ENCODE measurements at regions not wholly inside any gene's neighbourhood (a gene's known extent, or its start where the extent isn't known, plus 50 kb on each side); places are given as distances from the start of the nearest gene placed in this dataset.

DNA sequence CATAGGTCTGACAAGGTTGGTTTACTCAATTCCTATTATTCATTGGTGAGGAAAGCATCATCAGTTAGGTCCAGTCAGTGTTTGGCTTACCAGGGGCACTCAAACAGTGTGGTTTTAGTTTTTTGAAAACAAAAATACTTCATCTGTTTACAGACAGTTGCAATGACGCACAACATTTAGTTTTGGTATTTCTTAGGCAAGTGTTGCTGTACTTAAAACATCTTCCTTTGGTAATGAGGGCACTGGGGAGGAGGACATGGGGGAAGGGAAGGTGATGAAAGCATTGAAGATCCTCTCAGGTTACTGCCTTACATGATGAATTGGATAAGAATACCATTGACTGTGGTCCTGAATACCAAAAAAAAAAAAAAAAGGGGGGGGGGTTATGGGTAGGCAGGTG, 93.7 kb upstream of the MAOA start:
- Histone ChIP-seq H3K4me3 (ENCODE audit: extremely low read depth in 1 of 4, insufficient read depth in 2 of 4, low read depth in 3 of 4, low read length in 4 of 4) (no peak overlapping the region), H2BK5ac (ENCODE audit: low read depth, low read length) (no peak overlapping the region), H2BK15ac (ENCODE audit: low read length) (no peak overlapping the region), H2AFZ (ENCODE audit: low read length) (no peak overlapping the region), H3K27me3 (replicated peaks in 1 of 4; ENCODE audit: control insufficient read depth in 3 of 4, extremely low read depth in 1 of 4, insufficient read depth in 3 of 4, low read length in 3 of 4) (no peaks in the 10 kb centered on the region), H3K79me1 (ENCODE audit: low read depth, low read length) (no peaks in the 10 kb centered on the region), H3K18ac (ENCODE audit: extremely low read depth, low read length) (no peak overlapping the region), H2AK5ac (ENCODE audit: low read depth, low read length) (no peak overlapping the region), H2BK12ac (ENCODE audit: low read depth, low read length) (no peak overlapping the region), H4K5ac (ENCODE audit: insufficient read length, low read depth, low read length) (no peak overlapping the region), H3K4me2 (ENCODE audit: insufficient read depth in 1 of 2, low read depth in 2 of 2, low read length in 2 of 2) (no peak overlapping the region), H3K23me2 (ENCODE audit: low read depth, low read length) (no peaks in the 10 kb centered on the region), H3K36me3 (ENCODE audit: control insufficient read depth in 2 of 4, insufficient read depth in 4 of 4, low read length in 3 of 4) (no peaks in the 10 kb centered on the region), H3K23ac (ENCODE audit: insufficient read length) (no peak overlapping the region), H3K14ac (ENCODE audit: insufficient read length) (no peak overlapping the region), H4K91ac (replicated peaks; ENCODE audit: insufficient read length, low read length) (no peak overlapping the region), H2BK120ac (replicated peaks; ENCODE audit: low read depth, low read length) (no peak overlapping the region), H3K4ac (replicated peaks; ENCODE audit: insufficient read length, low read depth, low read length) (no peak overlapping the region), H4K20me1 (replicated peaks in 1 of 2; ENCODE audit: control insufficient read depth in 1 of 2, insufficient read depth in 2 of 2, low read length in 2 of 2) (no peaks in the 10 kb centered on the region), H3K79me2 (ENCODE audit: control insufficient read depth in 1 of 2, insufficient read depth in 2 of 2, low read length in 2 of 2) (no peaks in the 10 kb centered on the region), H3K27ac (ENCODE audit: low read depth, low read length) (no peak overlapping the region), H2BK20ac (ENCODE audit: low read length) (no peak overlapping the region), H4K8ac (ENCODE audit: extremely low read depth, insufficient read depth, low read length) (no peak overlapping the region), H3K4me1 (replicated peaks in 1 of 4; ENCODE audit: control insufficient read depth in 3 of 4, insufficient read depth in 4 of 4, low read length in 3 of 4) (no peaks in the 10 kb centered on the region), H3K9me3 (ENCODE audit: insufficient read depth in 2 of 2, low read depth in 1 of 2, low read length in 1 of 2) (no peaks in the 10 kb centered on the region), H3K56ac (replicated peaks; ENCODE audit: insufficient read length, low read depth, low read length) (no peak overlapping the region), H3K9ac (replicated peaks in 1 of 4; ENCODE audit: extremely low read depth in 1 of 4, low read depth in 3 of 4, low read length in 3 of 4) (no peak overlapping the region)
- DNase-seq (ENCODE audit: low read depth in 1 of 2, low spot score in 2 of 2) = no peak
- ChIA-PET POLR2A (ENCODE audit: partially characterized antibody) (no interaction called here), CTCF (ENCODE audit: partially characterized antibody) (no interaction called here)
- TF ChIP-seq SAP30 (IDR thresholded peaks at IDR 0.05; ENCODE audit: insufficient read depth, insufficient replicate concordance, low read length) (no peak), SP4 (IDR thresholded peaks at IDR 0.05; ENCODE audit: low read length) (no peak)
- WGBS, 2 experiments (ENCODE audit: extremely low coverage in 1 of 2, insufficient coverage in 1 of 2, insufficient read length in 1 of 2, insufficient replicate concordance in 2 of 2, low coverage in 1 of 2, low lambda C conversion rate in 2 of 2, missing lambda C conversion rate in 1 of 2) = 80% methylated on average over 1 of the region's 1 CpG; no CpG with 5 or more reads in 1 of the 2 experiments
- FAIRE-seq = no peak
